22Rv1 (cell line): ENCODE measurements at regions not wholly inside any gene's neighbourhood (a gene's known extent, or its start where the extent isn't known, plus 50 kb on each side); places are given as distances from the start of the nearest gene placed in this dataset.

Experiments
- ZFX ChIP-seq: fragments of 450-650 bp; IDR thresholded peaks from 2 replicates; pipeline ENCODE4 v1.6.1; 2017; ENCODE audit warnings: antibody characterized with exemption, borderline replicate concordance
- TF ChIP-seq, protein P1 (sequence below): fragments of 450-650 bp; IDR thresholded peaks from 2 replicates; pipeline ENCODE4 v1.5.1; 2017; ENCODE audit warnings: mild to moderate bottlenecking

DNA sequence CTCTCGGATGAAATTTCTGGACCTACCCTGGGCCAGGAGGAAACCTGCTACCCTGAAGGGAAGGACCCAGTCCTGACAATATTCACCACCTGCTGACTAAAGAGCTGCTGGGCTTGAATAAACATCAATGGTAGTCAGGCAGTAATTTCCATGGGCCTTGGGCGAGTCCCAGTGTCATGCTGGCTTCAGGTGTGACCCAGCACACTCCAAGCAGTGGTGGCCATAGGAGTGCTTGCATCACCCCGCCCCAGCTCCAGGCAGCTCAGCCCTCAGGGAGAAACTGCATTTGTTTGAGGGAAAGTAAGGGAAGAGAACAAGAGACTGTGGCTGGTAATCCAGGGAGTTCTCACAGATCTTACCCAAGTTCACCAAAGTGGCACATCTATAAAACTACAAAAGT, 261.8 kb upstream of the DCBLD2 start:
- TF ChIP-seq, protein P1, sequence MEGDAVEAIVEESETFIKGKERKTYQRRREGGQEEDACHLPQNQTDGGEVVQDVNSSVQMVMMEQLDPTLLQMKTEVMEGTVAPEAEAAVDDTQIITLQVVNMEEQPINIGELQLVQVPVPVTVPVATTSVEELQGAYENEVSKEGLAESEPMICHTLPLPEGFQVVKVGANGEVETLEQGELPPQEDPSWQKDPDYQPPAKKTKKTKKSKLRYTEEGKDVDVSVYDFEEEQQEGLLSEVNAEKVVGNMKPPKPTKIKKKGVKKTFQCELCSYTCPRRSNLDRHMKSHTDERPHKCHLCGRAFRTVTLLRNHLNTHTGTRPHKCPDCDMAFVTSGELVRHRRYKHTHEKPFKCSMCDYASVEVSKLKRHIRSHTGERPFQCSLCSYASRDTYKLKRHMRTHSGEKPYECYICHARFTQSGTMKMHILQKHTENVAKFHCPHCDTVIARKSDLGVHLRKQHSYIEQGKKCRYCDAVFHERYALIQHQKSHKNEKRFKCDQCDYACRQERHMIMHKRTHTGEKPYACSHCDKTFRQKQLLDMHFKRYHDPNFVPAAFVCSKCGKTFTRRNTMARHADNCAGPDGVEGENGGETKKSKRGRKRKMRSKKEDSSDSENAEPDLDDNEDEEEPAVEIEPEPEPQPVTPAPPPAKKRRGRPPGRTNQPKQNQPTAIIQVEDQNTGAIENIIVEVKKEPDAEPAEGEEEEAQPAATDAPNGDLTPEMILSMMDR, result no peak
- no peak for TF ChIP-seq ZFX
